NB4 (cell line): ENCODE measurements at regions not wholly inside any gene's neighbourhood (a gene's known extent, or its start where the extent isn't known, plus 50 kb on each side); places are given as distances from the start of the nearest gene placed in this dataset.
"Not testable (repeated sequence)": the region's sequence is repeated elsewhere in the genome, so short reads cannot be mapped to it uniquely, and the experiment has no call there.

Experiments used
- DNase-seq: peaks from one replicate; pipeline ENCODE4 v3.0.0; 2010; ENCODE audit warnings: low read depth
- H3K4me3 ChIP-seq: one replicate; pipeline ENCODE4 v1.5.1; 2011; ENCODE audit warnings: mild to moderate bottlenecking, low read depth, low read length, moderate library complexity
- MYC ChIP-seq: IDR thresholded peaks from 2 replicates; pipeline ENCODE4 v1.6.1; 2011; ENCODE audit warnings: low read depth, low read length
- POLR2A ChIP-seq: IDR thresholded peaks from 2 replicates; pipeline ENCODE4 v1.6.1; 2011; ENCODE audit warnings: mild to moderate bottlenecking; ENCODE audit not compliant: insufficient read length; ENCODE audit errors: extremely low read depth
- TF ChIP-seq, protein P1 (sequence below): IDR thresholded peaks from 2 replicates; pipeline ENCODE4 v1.6.1; 2011; ENCODE audit warnings: low read depth, low read length
- TF ChIP-seq, protein P2 (sequence below): IDR thresholded peaks from one replicate; pipeline ENCODE4 v1.5.1; 2012; ENCODE audit warnings: low read depth, low read length

DNA sequence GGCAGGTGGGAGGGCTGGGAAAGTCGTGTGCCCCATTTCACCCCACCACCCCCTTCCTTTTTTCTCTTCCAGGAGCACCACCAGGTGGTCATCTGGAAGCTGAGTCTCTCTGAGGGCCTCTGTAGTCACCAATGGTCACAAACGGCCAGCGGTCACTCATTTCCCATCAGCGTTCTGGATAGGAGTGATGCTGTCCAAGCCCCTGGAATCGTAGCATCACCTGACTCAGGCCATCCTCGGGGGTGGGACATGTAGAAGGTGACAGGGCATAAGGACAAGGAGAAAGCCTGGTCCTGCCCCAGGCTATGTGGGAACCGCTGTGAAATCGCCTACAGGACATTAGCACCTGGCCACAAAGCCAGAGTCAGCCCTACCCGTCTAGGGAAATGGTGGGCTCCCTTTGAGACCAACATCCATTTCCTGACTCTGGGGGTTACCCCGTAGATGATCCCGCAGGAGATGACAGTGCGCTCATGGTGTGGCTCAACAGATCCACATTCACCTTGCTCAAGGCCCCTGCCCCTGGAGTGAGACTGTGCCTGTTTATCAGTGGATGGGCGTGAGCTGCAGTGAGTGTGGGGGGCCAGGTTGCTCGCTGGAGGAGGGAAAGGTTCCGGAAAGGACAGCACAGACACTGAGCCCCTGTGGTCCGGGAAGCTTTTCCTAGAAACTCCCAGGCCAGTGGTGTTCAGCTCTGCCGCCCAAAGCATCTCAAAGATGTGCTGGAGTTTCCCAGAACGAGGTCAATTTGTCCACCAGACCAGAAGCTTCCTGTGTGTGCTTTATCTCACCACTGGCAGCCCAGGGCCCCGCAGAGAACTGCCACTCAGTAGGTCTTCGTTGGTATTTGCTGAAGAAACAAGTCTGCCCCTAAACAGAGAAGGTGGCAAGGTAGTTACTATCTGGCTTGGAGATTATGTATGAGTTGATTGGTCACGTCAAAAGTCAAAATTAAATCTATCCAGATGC lies 61.1 kb upstream of the UNC5A start:
- DNase-seq, result no peak

DNA sequence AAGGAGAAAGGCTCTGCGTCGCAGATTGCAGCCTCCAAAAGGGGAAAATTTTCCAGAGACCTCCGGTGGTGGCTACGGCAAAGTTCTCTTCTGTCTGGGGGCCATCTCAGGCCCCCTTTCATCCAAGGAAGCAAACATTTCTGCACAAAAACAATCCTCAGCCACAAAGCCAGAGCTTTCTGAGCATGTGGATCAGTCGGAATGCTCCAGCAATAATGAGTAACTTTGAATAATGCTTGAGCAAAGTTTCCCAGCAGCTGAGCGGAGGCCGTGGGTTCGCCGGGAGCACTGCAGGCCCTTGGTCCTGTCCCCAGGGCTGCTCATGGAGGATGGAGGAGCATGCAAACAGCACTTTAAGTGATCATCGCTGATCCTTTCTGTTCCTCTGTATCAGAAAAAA lies 60.2 kb upstream of the UNC5A start:
- H3K4me3 ChIP-seq, result no peak overlapping the region
- no peak for DNase-seq
- TF ChIP-seq, protein P1, sequence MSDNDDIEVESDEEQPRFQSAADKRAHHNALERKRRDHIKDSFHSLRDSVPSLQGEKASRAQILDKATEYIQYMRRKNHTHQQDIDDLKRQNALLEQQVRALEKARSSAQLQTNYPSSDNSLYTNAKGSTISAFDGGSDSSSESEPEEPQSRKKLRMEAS, result no peak
- TF ChIP-seq, protein P2, sequence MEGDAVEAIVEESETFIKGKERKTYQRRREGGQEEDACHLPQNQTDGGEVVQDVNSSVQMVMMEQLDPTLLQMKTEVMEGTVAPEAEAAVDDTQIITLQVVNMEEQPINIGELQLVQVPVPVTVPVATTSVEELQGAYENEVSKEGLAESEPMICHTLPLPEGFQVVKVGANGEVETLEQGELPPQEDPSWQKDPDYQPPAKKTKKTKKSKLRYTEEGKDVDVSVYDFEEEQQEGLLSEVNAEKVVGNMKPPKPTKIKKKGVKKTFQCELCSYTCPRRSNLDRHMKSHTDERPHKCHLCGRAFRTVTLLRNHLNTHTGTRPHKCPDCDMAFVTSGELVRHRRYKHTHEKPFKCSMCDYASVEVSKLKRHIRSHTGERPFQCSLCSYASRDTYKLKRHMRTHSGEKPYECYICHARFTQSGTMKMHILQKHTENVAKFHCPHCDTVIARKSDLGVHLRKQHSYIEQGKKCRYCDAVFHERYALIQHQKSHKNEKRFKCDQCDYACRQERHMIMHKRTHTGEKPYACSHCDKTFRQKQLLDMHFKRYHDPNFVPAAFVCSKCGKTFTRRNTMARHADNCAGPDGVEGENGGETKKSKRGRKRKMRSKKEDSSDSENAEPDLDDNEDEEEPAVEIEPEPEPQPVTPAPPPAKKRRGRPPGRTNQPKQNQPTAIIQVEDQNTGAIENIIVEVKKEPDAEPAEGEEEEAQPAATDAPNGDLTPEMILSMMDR, result no peak
- TF ChIP-seq MYC (no peak), POLR2A (no peak)

More for the DNA sequence above, 61.1 kb upstream of the UNC5A start:
- no peak overlapping the region for H3K4me3 ChIP-seq
- TF ChIP-seq, protein P2, result no peak
- TF ChIP-seq POLR2A (no peak), MYC (no peak)
- TF ChIP-seq, protein P1, result no peak

DNA sequence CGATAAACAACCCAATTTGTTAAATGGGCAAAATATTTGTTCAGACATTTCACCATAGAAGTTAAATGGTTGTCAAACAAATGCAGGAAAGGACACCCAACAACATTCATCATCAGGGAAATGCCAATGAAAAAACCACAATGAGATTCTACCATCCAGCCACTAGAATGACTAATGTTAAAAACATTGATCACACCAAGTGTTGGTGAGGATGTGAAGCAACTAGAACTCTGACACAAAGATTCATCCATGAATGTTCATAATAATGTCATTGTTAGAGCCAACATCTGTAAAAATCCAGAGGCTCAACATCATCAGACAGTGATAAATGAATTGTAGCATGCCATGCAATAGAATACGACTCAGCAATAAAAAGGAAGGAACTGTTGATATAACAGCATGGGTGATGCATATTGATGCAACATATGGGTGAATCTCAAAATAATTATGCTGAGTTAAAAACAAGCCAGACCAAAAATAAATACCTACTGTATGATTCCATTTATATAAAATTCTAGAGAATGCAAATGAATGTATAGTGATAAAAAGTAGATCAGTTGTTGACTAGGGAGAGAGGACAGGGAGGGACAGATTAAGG lies 55.9 kb upstream of the UNC5A start:
- no peak for TF ChIP-seq POLR2A
- TF ChIP-seq, protein P2, result no peak
- TF ChIP-seq MYC, result no peak
- TF ChIP-seq, protein P1, result no peak
- H3K4me3 ChIP-seq, result no peak overlapping the region
- no peak for DNase-seq

DNA sequence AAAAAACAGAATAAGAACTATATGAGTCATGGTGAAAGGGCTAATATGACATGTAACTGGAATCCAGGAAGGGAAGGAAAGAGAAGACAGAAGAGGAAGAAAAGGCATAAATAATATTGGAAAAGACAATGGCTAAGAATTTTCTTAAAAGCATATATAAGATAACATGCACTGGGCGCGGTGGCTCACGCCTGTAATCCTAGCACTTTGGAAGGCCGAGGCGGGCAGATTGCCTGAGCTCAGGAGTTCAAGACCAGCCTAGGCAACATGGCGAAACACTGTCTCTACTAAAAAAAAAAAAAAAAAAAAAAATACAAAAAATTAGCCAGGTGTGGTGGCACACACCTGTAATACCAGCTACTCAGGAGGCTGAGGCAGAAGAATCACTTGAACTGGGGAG lies 54.8 kb upstream of the UNC5A start:
- not testable (repeated sequence) for H3K4me3 ChIP-seq, DNase-seq

DNA sequence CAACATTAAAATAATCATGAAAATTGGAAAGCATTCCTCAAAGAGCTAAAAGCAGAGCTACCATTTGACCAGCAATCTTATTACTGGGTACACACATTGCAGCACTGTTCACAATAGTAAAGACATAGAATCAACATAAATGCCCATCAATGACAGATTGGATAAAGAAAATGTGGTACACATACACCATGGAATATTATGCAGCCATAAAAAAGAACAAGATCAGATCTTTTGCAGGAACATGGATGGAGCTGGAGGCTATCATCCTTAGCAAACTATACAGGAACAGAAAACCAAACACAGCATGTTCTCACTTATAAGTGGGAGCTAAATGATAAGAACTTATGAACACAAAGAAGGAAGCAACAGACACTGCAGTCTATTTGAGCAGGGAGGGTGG lies 52.8 kb upstream of the UNC5A start:
- not testable (repeated sequence) for DNase-seq, H3K4me3 ChIP-seq
